ENCODE measurements at regions not wholly inside any gene's neighbourhood (a gene's known extent, or its start where the extent isn't known, plus 50 kb on each side); places are given as distances from the start of the nearest gene placed in this dataset.

DNA sequence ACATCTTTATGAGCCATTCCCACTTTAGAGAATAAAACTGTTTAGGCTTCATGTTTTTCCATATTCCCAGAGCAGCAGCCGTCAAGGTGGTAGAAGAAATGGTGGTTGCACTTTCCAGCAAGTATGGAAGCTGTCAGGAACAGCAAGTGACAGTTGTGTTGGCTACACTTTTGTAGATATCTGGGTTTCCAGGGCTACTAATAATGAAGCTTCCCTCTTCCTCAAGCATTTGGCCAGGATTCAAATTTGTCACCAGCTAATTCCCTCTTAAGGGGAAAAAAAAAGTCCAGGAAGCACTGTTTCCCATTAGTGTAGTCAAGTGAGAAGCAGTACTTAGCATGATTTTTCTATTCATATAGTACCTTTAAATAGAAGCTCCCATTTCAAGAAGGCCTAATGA lies 252.8 kb downstream of the IGSF11 start:
- CTCF ChIA-PET (ENCODE audit: partially characterized antibody) = interaction anchor here (0.7 kb wide), 1 partner anchor 18 kb away, joined by 4 read pairs; no protein-coding TSS in a partner anchor
- Histone ChIP-seq H4K5ac (ENCODE audit: insufficient read length, low read depth, low read length) (no peak overlapping the region), H3K4me3 (ENCODE audit: extremely low read depth in 1 of 4, insufficient read depth in 2 of 4, low read depth in 3 of 4, low read length in 4 of 4) (no peak overlapping the region), H3K14ac (ENCODE audit: insufficient read length) (no peak overlapping the region), H3K79me2 (ENCODE audit: control insufficient read depth in 1 of 2, insufficient read depth in 2 of 2, low read length in 2 of 2) (no peaks in the 10 kb centered on the region), H3K79me1 (ENCODE audit: low read depth, low read length) (no peaks in the 10 kb centered on the region), H3K9me3 (ENCODE audit: insufficient read depth in 2 of 2, low read depth in 1 of 2, low read length in 1 of 2) (no peaks in the 10 kb centered on the region), H3K18ac (ENCODE audit: extremely low read depth, low read length) (no peak overlapping the region), H3K56ac (replicated peaks; ENCODE audit: insufficient read length, low read depth, low read length) (no peak overlapping the region), H3K4ac (replicated peaks; ENCODE audit: insufficient read length, low read depth, low read length) (no peak overlapping the region), H3K9ac (replicated peaks in 1 of 4; ENCODE audit: extremely low read depth in 1 of 4, low read depth in 3 of 4, low read length in 3 of 4) (no peak overlapping the region), H2AFZ (ENCODE audit: low read length) (no peak overlapping the region), H2BK20ac (ENCODE audit: low read length) (no peak overlapping the region), H2AK5ac (ENCODE audit: low read depth, low read length) (no peak overlapping the region), H3K23ac (ENCODE audit: insufficient read length) (no peak overlapping the region), H3K4me2 (ENCODE audit: insufficient read depth in 1 of 2, low read depth in 2 of 2, low read length in 2 of 2) (no peak overlapping the region), H2BK120ac (replicated peaks; ENCODE audit: low read depth, low read length) (no peak overlapping the region), H2BK12ac (ENCODE audit: low read depth, low read length) (no peak overlapping the region), H3K23me2 (ENCODE audit: low read depth, low read length) (no peaks in the 10 kb centered on the region), H3K27ac (ENCODE audit: low read depth, low read length) (no peak overlapping the region), H4K20me1 (replicated peaks in 1 of 2; ENCODE audit: control insufficient read depth in 1 of 2, insufficient read depth in 2 of 2, low read length in 2 of 2) (no peaks in the 10 kb centered on the region), H3K4me1 (replicated peaks in 1 of 4; ENCODE audit: control insufficient read depth in 3 of 4, insufficient read depth in 4 of 4, low read length in 3 of 4) (peaks cover 0 to 4% (median 0%) of the 10 kb centered on the region in 4 experiments; a peak in 1 of 7 replicates), H3K27me3 (replicated peaks in 1 of 4; ENCODE audit: control insufficient read depth in 3 of 4, extremely low read depth in 1 of 4, insufficient read depth in 3 of 4, low read length in 3 of 4) (no peaks in the 10 kb centered on the region), H3K36me3 (ENCODE audit: control insufficient read depth in 2 of 4, insufficient read depth in 4 of 4, low read length in 3 of 4) (no peaks in the 10 kb centered on the region), H4K91ac (replicated peaks; ENCODE audit: insufficient read length, low read length) (no peak overlapping the region), H2BK5ac (ENCODE audit: low read depth, low read length) (no peak overlapping the region), H4K8ac (ENCODE audit: extremely low read depth, insufficient read depth, low read length) (no peak overlapping the region), H2BK15ac (ENCODE audit: low read length) (no peak overlapping the region)
- TF ChIP-seq EGR1 (IDR thresholded peaks at IDR 0.05; ENCODE audit: borderline replicate concordance, low read depth, low read length) (no peak), TAF1 (IDR thresholded peaks at IDR 0.05; ENCODE audit: low read depth, low read length) (no peak)
- no peak for FAIRE-seq
- DNase-seq (ENCODE audit: low read depth in 1 of 2, low spot score in 2 of 2) = no peak
- POLR2A ChIA-PET (ENCODE audit: partially characterized antibody) = no interaction called here
- 84% methylated on average over 1 of the region's 1 CpG; no CpG with 5 or more reads in 1 of the 2 experiments for WGBS, 2 experiments (ENCODE audit: extremely low coverage in 1 of 2, insufficient coverage in 1 of 2, insufficient read length in 1 of 2, insufficient replicate concordance in 2 of 2, low coverage in 1 of 2, low lambda C conversion rate in 2 of 2, missing lambda C conversion rate in 1 of 2)
